Activated CD4-positive, alpha-beta memory T cell treated with anti-CD3 and anti-CD28 coated beads for 36 hours (primary cell): ENCODE measurements at regions not wholly inside any gene's neighbourhood (a gene's known extent, or its start where the extent isn't known, plus 50 kb on each side); places are given as distances from the start of the nearest gene placed in this dataset.

Experiments
- CTCF ChIA-PET: fragments of 350-600 bp; sonication (Branson Sonifier 250); formaldehyde crosslinking; loops from one replicate; lab custom pipeline; 2021; ENCODE audit warnings: antibody characterized with exemption, inconsistent platforms; lab: Charles Lee
- POLR2A ChIA-PET: fragments of 350-600 bp; sonication (Branson Sonifier 250); formaldehyde crosslinking; loops from one replicate; lab custom pipeline; 2021; ENCODE audit warnings: antibody characterized with exemption; lab: Charles Lee
- DNase-seq: peaks from one replicate; pipeline ENCODE4 v3.0.0-alpha.2; 2020
- H3K27ac Mint-ChIP-seq: one replicate; pipeline ENCODE4 v1.8.0; 2021; ENCODE audit warnings: mixed read lengths
- H3K27me3 Mint-ChIP-seq: one replicate; pipeline ENCODE4 v1.8.0; 2021; ENCODE audit warnings: mixed read lengths
- H3K36me3 Mint-ChIP-seq: one replicate; pipeline ENCODE4 v1.8.0; 2021; ENCODE audit warnings: mixed read lengths
- H3K4me1 Mint-ChIP-seq: one replicate; pipeline ENCODE4 v1.8.0; 2021; ENCODE audit warnings: low read depth, mixed read lengths
- H3K4me3 Mint-ChIP-seq: one replicate; pipeline ENCODE4 v1.8.0; 2021; ENCODE audit warnings: mild to moderate bottlenecking, mixed read lengths
- H3K9me3 Mint-ChIP-seq: one replicate; pipeline ENCODE4 v1.8.0; 2021; ENCODE audit warnings: mixed read lengths
- intact Hi-C: fragments of 100-400 bp; cut with micrococcal nuclease; formaldehyde crosslinking; loops from one replicate; pipeline ENCODE4 v1.15.1; 2023

DNA sequence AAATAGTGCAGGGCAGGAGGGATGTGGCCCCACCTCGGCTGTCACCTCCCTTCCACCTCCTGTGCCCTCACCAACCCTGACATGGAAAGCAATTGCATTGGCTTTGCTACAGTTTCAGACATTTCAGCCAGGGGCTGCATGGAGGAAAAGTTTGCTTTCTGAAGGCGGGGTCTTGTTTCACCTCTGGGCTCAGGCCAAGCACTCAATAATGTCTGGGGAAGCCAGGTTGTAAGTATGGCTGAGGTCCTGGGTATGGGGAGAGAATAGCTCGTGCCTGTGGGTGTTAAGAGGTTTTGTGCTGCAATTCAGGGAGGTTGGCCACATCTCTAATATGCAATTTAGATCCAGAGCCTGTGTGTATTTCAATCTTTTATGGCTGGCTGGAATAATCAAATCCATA lies 238.4 kb upstream of the MKI67 start:
- ChIA-PET CTCF (no interaction called here), POLR2A (no interaction called here)
- intact Hi-C loops, result no loop called here
- Mint-ChIP-seq H3K4me1 (no peaks in the 10 kb centered on the region), H3K27ac (no peak overlapping the region), H3K4me3 (no peak overlapping the region), H3K9me3 (no peaks in the 10 kb centered on the region), H3K27me3 (peaks cover 3% of the 10 kb centered on the region), H3K36me3 (no peaks in the 10 kb centered on the region)
- DNase-seq, result no peak

DNA sequence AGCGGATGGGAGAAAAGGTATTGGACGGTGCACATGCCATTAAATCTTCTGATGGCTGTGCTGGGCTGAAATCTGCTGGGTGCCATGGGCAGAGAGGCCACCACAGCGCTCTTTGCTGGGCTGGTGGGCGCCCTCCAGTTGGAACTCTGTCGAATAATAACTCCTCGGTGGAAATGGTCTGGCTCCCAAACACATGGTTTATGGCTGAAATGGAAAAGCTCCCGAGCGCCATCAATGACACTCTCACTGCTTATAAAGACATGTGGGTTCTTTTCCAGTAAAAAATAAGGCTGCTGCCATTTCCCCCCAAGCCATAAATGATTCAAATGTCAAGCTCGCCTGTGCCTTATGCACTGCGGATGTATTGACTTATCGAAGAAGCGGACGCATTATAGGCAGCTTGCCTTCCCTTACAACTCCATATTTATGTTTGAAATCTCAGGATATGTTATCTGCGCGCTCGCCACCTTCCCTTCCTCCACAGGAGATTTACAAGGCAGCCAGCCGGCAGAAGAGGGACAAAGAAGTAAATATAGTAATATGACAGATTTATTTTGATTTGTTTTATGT lies 239.0 kb upstream of the MKI67 start:
- Mint-ChIP-seq H3K27me3 (peaks cover 3% of the 10 kb centered on the region), H3K4me1 (no peaks in the 10 kb centered on the region), H3K36me3 (no peaks in the 10 kb centered on the region), H3K4me3 (no peak overlapping the region), H3K9me3 (no peaks in the 10 kb centered on the region), H3K27ac (no peak overlapping the region)
- intact Hi-C loops, result no loop called here
- no peak for DNase-seq
- CTCF ChIA-PET, result no interaction called here
- POLR2A ChIA-PET, result no interaction called here

DNA sequence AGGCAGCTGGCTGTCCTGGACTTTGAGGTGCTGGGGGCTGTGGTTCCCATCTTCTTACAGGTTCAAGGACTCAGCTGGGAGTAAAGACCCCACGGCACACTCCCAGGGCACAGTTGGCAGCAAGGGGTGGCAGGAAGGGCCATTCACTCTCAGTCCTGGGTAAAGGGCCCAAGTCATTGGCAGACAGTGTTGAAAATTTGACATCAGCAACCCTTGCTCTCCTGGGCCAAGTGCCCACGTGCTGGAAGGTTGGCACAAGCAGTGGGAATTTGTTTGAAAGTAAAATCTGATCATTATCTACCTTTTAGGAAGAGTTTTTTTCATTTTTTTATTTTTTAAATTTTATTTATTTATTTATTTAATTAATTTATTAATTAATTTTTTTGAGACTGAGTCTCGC lies 241.6 kb upstream of the MKI67 start:
- intact Hi-C loops, result no loop called here
- Mint-ChIP-seq H3K9me3 (no peaks in the 10 kb centered on the region), H3K4me3 (no peak overlapping the region), H3K27ac (no peak overlapping the region), H3K27me3 (peaks cover 3% of the 10 kb centered on the region), H3K36me3 (no peaks in the 10 kb centered on the region), H3K4me1 (no peaks in the 10 kb centered on the region)
- ChIA-PET POLR2A (no interaction called here), CTCF (no interaction called here)
- DNase-seq, result no peak

DNA sequence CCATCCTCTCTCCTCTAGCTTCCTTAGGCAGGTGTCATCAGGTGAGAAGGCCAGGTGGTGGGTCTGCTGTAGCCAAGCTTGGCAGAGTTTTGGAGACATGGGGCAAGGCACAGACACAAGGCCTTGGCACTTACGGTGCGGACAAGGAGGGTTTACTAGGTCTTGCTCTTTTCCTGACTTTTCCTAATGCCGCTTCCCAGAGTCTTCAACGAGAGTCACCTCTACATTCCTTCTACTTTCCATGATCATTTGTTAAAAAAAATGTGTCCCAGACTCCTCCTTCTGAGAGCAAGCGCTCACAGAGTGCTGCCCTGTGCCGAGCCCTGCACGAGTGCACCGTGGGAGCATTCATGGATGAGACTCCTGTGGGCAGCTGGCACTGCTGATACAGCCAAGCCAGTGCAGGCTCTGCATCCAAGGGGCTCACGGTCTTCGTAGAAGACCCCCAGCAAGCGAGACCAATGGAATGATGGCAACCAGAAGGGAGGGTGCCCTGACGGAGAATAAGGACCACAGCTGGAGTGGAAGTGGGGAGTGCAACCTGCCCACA lies 243.0 kb upstream of the MKI67 start:
- H3K4me3 Mint-ChIP-seq, result no peak overlapping the region
- POLR2A ChIA-PET, result no interaction called here
- no peak overlapping the region for H3K27ac Mint-ChIP-seq

DNA sequence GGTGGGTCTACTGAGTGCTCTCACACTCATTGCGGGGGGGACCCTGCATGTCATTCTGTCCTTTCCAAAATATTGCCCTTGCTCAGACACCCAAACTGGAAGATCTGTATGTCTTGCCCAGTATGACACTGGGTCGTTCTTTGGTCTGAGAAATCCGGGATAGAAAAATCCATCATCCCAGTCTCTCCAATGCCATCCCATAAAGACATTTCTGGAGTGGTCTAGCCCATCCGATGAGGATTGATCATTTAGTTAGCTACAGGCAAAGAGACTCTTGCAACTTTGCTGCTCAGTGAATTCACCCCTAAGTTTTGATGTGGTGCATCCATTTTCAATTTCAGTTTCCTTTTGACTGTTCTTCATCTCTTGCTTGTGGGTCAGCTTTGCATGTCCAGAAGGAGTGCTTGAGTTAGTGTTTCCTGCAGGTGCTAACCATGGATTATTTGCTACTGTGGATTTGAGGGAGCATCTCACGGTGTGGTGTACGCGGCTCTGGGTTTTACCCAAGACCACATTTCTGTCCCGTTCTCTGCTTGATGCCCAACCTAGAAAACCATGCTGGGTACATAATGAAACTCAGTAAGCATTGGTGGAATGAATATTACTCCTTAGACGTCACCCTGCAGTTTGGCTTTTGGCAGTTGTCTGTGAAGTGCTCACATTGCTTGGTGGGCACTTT lies 247.0 kb upstream of the MKI67 start:
- no peaks in the 10 kb centered on the region for H3K36me3 Mint-ChIP-seq
- H3K9me3 Mint-ChIP-seq, result no peaks in the 10 kb centered on the region
- H3K4me1 Mint-ChIP-seq, result peaks cover 5% of the 10 kb centered on the region
- peaks cover 5% of the 10 kb centered on the region for H3K27me3 Mint-ChIP-seq
- peak; percentile 11 for DNase-seq
- CTCF ChIA-PET, result interaction anchor here (0.6 kb wide), 1 partner anchor 1034 kb away, joined by 3 read pairs; no protein-coding TSS in a partner anchor
- POLR2A ChIA-PET, result no interaction called here
- H3K27ac Mint-ChIP-seq, result no peak overlapping the region
- H3K4me3 Mint-ChIP-seq, result no peak overlapping the region
- intact Hi-C loops, result no loop called here

More for the DNA sequence above, 243.0 kb upstream of the MKI67 start:
- intact Hi-C loops, result no loop called here
- Mint-ChIP-seq H3K4me1 (peaks cover 5% of the 10 kb centered on the region), H3K27me3 (peaks cover 2% of the 10 kb centered on the region), H3K36me3 (no peaks in the 10 kb centered on the region), H3K9me3 (no peaks in the 10 kb centered on the region)
- CTCF ChIA-PET, result no interaction called here
- no peak for DNase-seq

DNA sequence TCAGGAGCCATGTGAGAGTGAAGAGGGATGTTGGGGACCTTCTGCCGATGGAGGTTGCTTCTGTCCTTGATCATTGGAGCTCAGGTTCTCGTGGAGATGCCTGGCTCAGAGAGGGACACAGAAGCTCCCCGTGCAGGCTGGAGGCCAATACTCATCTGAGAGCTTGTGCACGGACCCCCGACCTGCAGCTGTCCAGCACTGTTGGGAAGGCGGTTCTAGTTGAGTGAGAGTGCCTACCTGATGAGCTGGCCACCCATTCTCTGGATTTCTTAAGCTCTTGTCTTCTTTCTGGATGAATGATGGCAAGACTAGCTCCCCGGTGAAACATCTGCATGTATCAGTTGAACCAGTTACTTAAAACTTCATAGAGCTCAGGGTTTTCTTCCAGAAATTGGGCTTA lies 247.6 kb upstream of the MKI67 start:
- CTCF ChIA-PET, result no interaction called here
- intact Hi-C loops, result no loop called here
- Mint-ChIP-seq H3K27me3 (peaks cover 5% of the 10 kb centered on the region), H3K4me1 (peaks cover 5% of the 10 kb centered on the region), H3K9me3 (no peaks in the 10 kb centered on the region), H3K4me3 (no peak overlapping the region), H3K27ac (no peak overlapping the region), H3K36me3 (no peaks in the 10 kb centered on the region)
- POLR2A ChIA-PET, result no interaction called here
- no peak for DNase-seq

DNA sequence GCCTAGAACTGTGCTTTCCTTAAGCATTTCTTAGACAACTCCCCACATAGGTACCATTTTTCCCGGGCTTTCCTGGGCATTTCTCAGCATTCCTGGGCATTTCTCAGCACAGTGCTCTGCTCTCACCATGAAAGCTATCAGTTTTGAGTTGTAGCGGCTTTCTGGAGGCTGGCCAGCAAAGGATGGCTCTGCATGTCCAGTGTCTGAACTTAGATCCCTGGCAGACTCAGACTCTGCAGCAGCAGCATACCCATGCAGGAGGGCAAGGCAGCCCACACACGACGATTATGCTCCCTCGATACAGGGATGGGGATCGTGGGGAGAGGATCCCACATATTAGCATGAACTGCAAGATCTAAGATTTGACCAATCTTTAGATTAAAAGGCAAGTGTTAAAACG lies 248.9 kb upstream of the MKI67 start:
- H3K27me3 Mint-ChIP-seq, result peaks cover 5% of the 10 kb centered on the region
- H3K36me3 Mint-ChIP-seq, result no peaks in the 10 kb centered on the region
- ChIA-PET CTCF (no interaction called here), POLR2A (no interaction called here)
- H3K27ac Mint-ChIP-seq, result no peak overlapping the region
- intact Hi-C loops, result no loop called here
- peaks cover 5% of the 10 kb centered on the region for H3K4me1 Mint-ChIP-seq
- no peak overlapping the region for H3K4me3 Mint-ChIP-seq
- no peak for DNase-seq
- no peaks in the 10 kb centered on the region for H3K9me3 Mint-ChIP-seq

DNA sequence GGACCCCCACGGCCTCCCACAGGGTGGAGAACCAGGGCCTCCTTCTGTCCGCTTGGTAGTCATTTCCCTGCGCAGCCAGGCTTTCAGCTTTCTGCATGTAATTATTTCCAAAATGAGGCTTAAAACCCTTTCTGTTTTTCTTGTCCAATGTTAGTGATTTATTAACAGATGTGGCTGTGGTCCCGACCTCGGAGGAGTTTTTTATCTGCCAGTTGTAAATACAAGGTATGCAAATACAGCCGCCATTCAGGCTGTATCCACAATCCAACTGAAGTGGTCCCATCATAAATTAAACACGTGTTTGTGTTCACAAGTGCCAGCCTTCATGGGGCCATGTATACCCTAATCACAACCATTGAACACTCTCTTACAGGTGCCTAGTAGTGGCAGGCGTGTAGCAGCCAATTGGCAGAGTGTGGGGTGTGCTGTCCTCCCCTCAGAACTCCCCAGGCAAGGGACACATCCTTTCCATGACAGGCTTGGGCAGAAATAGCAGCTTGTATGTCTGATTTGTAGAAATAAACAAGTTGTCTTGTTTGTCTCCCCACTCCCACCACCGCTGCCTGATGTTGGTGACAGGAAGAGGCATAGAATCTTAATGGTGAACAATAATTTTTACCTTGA lies 251.3 kb upstream of the MKI67 start:
- H3K4me3 Mint-ChIP-seq, result no peak overlapping the region
- peaks cover 5% of the 10 kb centered on the region for H3K4me1 Mint-ChIP-seq
- H3K27me3 Mint-ChIP-seq, result peaks cover 3% of the 10 kb centered on the region
- no peak overlapping the region for H3K27ac Mint-ChIP-seq
- intact Hi-C loops, result no loop called here
- ChIA-PET CTCF (no interaction called here), POLR2A (no interaction called here)
- no peaks in the 10 kb centered on the region for H3K36me3 Mint-ChIP-seq
- DNase-seq, result no peak
- no peaks in the 10 kb centered on the region for H3K9me3 Mint-ChIP-seq

DNA sequence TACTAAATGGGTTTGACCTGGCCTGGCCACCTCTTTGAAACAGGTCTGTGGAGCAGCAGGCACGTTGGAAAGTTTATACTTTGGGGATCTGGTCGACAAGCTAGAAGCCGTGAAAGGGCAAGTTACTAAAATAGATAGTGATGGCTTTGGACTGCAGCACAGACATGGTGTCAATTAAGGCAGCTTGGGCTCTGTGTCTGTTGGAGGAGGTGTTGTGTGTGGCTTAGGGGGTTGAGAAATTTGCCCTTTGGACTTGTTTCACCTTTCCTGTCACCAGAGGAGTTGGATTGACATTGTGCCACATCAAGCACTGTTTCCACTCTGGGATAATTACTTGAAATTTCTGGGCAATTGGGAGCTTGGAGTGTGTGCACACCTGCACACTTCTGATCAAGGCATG lies 251.8 kb upstream of the MKI67 start:
- POLR2A ChIA-PET, result no interaction called here
- DNase-seq, result no peak
- CTCF ChIA-PET, result no interaction called here
- H3K27ac Mint-ChIP-seq, result no peak overlapping the region
- no peaks in the 10 kb centered on the region for H3K9me3 Mint-ChIP-seq
- H3K36me3 Mint-ChIP-seq, result no peaks in the 10 kb centered on the region
- no peak overlapping the region for H3K4me3 Mint-ChIP-seq
- intact Hi-C loops, result no loop called here
- H3K4me1 Mint-ChIP-seq, result peaks cover 5% of the 10 kb centered on the region
- peaks cover 3% of the 10 kb centered on the region for H3K27me3 Mint-ChIP-seq

DNA sequence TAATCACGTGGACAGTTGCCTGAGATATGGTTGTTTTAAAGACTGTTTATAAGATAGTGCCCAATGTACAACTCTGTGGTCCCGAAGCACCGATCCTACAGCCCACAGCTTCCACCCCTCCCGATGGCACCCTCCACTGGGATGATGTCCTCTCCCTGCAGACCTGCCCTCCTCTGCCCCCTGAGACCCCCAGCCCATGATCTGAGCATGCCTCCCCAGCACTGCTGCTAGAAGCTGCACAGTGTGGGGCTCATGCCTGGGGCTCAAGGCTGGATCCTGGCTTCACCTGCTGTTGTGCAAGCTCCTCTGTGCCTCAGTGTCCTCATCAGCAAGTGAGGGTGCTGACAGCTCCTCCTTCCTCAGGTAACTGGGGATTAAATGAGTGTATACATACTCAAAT lies 254.7 kb upstream of the MKI67 start:
- no peaks in the 10 kb centered on the region for H3K4me1 Mint-ChIP-seq
- CTCF ChIA-PET, result no interaction called here
- H3K4me3 Mint-ChIP-seq, result no peak overlapping the region
- H3K36me3 Mint-ChIP-seq, result no peaks in the 10 kb centered on the region
- no peak overlapping the region for H3K27ac Mint-ChIP-seq
- no peak for DNase-seq
- intact Hi-C loops, result no loop called here
- H3K27me3 Mint-ChIP-seq, result peaks cover 3% of the 10 kb centered on the region
- H3K9me3 Mint-ChIP-seq, result no peaks in the 10 kb centered on the region
- POLR2A ChIA-PET, result no interaction called here

DNA sequence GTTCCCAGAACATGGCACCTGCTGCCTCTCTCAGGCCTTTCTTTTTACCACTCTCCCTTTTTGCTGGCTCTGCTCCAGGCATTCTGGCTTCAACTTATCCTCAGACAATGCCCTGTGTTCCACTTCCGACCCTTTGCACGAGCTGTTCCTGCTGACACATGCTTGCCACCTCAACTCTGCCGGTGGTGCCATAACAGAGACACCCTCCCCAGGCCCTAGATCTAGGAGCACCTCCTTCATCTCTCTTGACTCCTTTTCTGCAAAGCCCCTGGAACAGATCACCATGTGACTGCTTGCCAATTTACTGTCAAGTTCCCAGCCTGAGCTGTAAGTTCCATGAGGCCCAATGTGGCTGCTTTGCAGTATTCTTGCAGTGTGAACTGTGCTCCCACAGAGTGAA lies 256.0 kb upstream of the MKI67 start:
- intact Hi-C loops, result no loop called here
- no peak for DNase-seq
- CTCF ChIA-PET, result no interaction called here
- POLR2A ChIA-PET, result no interaction called here
- H3K4me1 Mint-ChIP-seq, result no peaks in the 10 kb centered on the region
- no peak overlapping the region for H3K27ac Mint-ChIP-seq
- H3K4me3 Mint-ChIP-seq, result no peak overlapping the region
- peaks cover 3% of the 10 kb centered on the region for H3K27me3 Mint-ChIP-seq
- H3K9me3 Mint-ChIP-seq, result no peaks in the 10 kb centered on the region
- H3K36me3 Mint-ChIP-seq, result no peaks in the 10 kb centered on the region

DNA sequence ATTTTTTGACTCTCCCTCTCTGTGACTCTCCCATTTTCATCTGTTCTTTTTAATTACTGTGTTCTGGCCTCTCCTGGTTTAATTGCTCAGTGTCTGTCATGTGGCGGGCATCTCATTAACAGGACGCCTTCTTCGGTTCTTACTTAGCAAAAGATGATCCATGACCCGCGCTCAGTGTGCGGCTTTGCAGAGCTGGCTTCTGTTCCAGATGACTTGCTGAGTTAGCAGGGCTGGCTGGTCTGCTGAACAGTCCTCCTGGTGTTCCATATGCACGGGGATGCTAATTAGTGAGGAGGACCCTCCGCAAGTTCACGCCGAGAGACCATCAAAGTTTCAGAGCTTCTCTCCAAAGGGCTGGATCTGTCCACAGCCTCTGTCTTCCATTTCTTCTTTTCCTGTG lies 258.6 kb upstream of the MKI67 start:
- Mint-ChIP-seq H3K4me1 (no peaks in the 10 kb centered on the region), H3K27me3 (no peaks in the 10 kb centered on the region), H3K4me3 (no peak overlapping the region), H3K27ac (no peak overlapping the region), H3K9me3 (no peaks in the 10 kb centered on the region), H3K36me3 (no peaks in the 10 kb centered on the region)
- intact Hi-C loops, result no loop called here
- ChIA-PET POLR2A (no interaction called here), CTCF (no interaction called here)
- no peak for DNase-seq

DNA sequence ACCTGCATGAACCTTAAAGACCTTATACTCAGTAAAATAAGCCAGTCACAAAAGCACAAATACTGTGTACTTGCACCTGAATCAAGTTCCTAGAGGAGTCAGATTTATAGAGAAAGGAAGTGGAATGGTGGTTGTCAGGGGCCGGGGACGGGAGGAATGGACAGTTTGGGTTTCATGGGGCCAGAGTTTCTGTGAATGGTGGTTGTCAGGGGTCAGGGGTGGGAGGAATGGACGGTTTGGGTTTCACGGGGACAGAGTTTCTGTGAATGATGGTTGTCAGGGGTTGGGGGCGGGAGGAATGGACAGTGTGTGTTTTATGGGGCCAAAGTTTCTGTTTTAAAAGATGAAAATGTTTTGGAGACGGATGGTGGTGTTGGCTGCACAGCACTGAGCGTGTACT lies 260.0 kb upstream of the MKI67 start:
- POLR2A ChIA-PET, result no interaction called here
- intact Hi-C loops, result no loop called here
- H3K4me1 Mint-ChIP-seq, result no peaks in the 10 kb centered on the region

More for the DNA sequence above, 260.0 kb upstream of the MKI67 start:
- no peaks in the 10 kb centered on the region for H3K9me3 Mint-ChIP-seq
- DNase-seq, result no peak
- no peaks in the 10 kb centered on the region for H3K36me3 Mint-ChIP-seq
- H3K27ac Mint-ChIP-seq, result no peak overlapping the region
- CTCF ChIA-PET, result no interaction called here
- H3K4me3 Mint-ChIP-seq, result no peak overlapping the region
- no peaks in the 10 kb centered on the region for H3K27me3 Mint-ChIP-seq
